ENCODE measurements at regions not wholly inside any gene's neighbourhood (a gene's known extent, or its start where the extent isn't known, plus 50 kb on each side); places are given as distances from the start of the nearest gene placed in this dataset.

GRCh38 chr3:145952536-145952935 lies 208.4 kb downstream of the PLOD2 start:
- H3K4me3 Mint-ChIP-seq: no peak overlapping the region
- intact Hi-C loops (cut with micrococcal nuclease): no loop called here
- DNase-seq (ENCODE audit: low spot score): no peak
- no peaks in the 10 kb centered on the region for H3K9me3 Mint-ChIP-seq
- H3K27ac Mint-ChIP-seq: no peak overlapping the region
- no peaks in the 10 kb centered on the region for H3K4me1 Mint-ChIP-seq (ENCODE audit: low read depth)
- no peaks in the 10 kb centered on the region for H3K36me3 Mint-ChIP-seq (ENCODE audit: low read depth)
- no peaks in the 10 kb centered on the region for H3K27me3 Mint-ChIP-seq (ENCODE audit: insufficient read depth)

DNA sequence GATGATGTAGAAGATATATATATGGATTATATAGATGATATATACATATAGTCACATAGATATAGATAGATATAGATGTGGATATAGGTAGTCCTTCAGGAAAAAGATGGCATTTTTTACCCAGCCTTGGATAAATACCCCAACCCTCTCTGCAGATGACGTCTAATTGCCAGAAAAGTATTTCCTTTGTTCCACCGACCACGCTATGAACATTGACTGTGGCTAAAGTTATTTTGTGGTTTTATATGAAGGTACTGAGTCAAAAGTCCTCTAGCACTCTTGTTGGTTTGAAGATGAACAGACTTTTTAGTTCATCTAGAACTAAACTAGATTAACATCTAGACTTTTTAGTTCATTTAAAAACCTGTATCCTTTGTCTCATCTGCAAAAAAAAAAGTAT lies 207.7 kb downstream of the PLOD2 start:
- Mint-ChIP-seq H3K9me3 (no peaks in the 10 kb centered on the region), H3K4me3 (no peak overlapping the region), H3K27ac (no peak overlapping the region), H3K36me3 (ENCODE audit: low read depth) (no peaks in the 10 kb centered on the region), H3K4me1 (ENCODE audit: low read depth) (no peaks in the 10 kb centered on the region), H3K27me3 (ENCODE audit: insufficient read depth) (no peaks in the 10 kb centered on the region)
- intact Hi-C loops (cut with micrococcal nuclease): no loop called here
- DNase-seq (ENCODE audit: low spot score): no peak

DNA sequence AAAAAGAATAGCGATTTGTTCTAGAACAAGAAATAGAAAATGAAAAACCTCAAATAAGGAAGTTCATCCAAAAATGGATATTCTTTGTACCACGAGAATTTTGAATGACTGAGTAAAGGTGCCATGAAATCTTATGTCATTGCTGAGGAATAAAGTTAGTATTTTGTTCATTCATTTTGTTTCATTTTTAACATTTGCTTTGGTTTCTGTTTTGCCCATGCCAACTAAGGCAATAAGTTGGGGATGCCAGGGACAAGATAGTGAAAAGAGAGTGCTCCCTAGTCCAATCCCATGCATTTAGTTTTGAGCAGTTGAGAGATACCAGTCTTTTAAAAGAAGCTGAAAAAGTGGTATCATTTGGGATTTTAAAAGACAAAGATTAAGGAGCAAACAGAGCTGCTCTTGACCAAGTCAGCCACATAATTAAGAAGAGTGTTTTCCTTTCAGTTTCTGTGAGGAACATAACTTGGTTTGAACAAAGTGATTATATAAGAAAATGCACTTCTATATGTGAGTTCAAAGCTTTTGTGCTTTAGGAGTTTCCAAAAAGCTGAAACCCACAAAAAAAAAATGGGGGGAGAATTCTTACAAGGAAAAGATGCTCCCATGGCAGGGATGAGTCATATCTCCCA lies 201.4 kb downstream of the PLOD2 start:
- H3K27me3 Mint-ChIP-seq (ENCODE audit: insufficient read depth): no peaks in the 10 kb centered on the region
- no peaks in the 10 kb centered on the region for H3K9me3 Mint-ChIP-seq
- H3K4me1 Mint-ChIP-seq (ENCODE audit: low read depth): no peaks in the 10 kb centered on the region
- H3K36me3 Mint-ChIP-seq (ENCODE audit: low read depth): no peaks in the 10 kb centered on the region
- no peak for DNase-seq (ENCODE audit: low spot score)
- H3K27ac Mint-ChIP-seq: no peak overlapping the region
- H3K4me3 Mint-ChIP-seq: no peak overlapping the region
- intact Hi-C loops (cut with micrococcal nuclease): no loop called here

GRCh38 chr3:145963111-145963510 lies 197.9 kb downstream of the PLOD2 start:
- Mint-ChIP-seq H3K9me3 (no peaks in the 10 kb centered on the region), H3K4me3 (no peak overlapping the region), H3K27ac (no peak overlapping the region), H3K27me3 (ENCODE audit: insufficient read depth) (no peaks in the 10 kb centered on the region), H3K4me1 (ENCODE audit: low read depth) (no peaks in the 10 kb centered on the region), H3K36me3 (ENCODE audit: low read depth) (no peaks in the 10 kb centered on the region)
- no peak for DNase-seq (ENCODE audit: low spot score)
- intact Hi-C loops (cut with micrococcal nuclease): no loop called here

DNA sequence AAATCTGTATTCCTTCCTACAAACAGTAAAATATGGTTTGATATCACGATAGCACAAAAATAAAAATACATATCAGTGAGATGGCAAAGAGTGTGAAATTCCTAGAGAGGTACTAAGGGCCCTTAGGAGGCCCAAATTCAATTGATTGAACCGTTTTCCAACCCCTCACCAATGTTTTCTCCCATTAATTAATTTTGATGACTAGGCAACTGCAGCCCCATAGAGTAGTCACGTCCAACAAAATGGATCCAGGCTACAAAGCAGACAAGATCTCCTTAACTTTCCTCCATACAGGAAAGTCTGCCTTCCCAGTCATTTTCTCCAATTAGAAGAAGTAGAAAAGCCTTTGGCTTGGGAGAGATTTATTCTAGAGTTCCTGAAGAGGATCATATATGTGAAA lies 193.9 kb downstream of the PLOD2 start:
- H3K27me3 Mint-ChIP-seq (ENCODE audit: insufficient read depth): no peaks in the 10 kb centered on the region
- no peak for DNase-seq (ENCODE audit: low spot score)
- H3K9me3 Mint-ChIP-seq: no peaks in the 10 kb centered on the region
- no peak overlapping the region for H3K27ac Mint-ChIP-seq
- H3K36me3 Mint-ChIP-seq (ENCODE audit: low read depth): no peaks in the 10 kb centered on the region
- intact Hi-C loops (cut with micrococcal nuclease): no loop called here
- H3K4me3 Mint-ChIP-seq: no peak overlapping the region
- H3K4me1 Mint-ChIP-seq (ENCODE audit: low read depth): no peaks in the 10 kb centered on the region

DNA sequence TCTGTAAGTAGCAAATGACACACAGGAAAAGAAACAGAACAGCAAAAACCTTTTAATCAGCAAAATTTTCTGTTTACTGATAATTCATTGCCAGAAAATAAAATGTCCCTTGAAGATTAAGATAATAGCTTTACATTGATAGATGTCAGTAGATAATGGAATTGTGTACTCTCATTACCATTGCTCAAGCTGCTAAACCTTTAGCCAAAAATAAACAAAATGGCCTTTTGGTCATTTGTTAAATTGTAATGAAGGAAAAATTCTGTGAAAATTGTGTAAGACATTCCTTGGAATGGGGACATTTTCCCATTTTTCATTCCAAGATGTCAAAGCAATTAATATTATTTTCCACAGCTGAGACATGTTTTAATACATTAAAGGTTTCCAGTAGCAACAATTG lies 189.8 kb downstream of the PLOD2 start:
- intact Hi-C loops (cut with micrococcal nuclease): no loop called here
- no peak overlapping the region for H3K27ac Mint-ChIP-seq
- H3K4me3 Mint-ChIP-seq: no peak overlapping the region
- H3K27me3 Mint-ChIP-seq (ENCODE audit: insufficient read depth): no peaks in the 10 kb centered on the region
- no peak for DNase-seq (ENCODE audit: low spot score)
- no peaks in the 10 kb centered on the region for H3K36me3 Mint-ChIP-seq (ENCODE audit: low read depth)
- H3K4me1 Mint-ChIP-seq (ENCODE audit: low read depth): no peaks in the 10 kb centered on the region
- no peaks in the 10 kb centered on the region for H3K9me3 Mint-ChIP-seq

DNA sequence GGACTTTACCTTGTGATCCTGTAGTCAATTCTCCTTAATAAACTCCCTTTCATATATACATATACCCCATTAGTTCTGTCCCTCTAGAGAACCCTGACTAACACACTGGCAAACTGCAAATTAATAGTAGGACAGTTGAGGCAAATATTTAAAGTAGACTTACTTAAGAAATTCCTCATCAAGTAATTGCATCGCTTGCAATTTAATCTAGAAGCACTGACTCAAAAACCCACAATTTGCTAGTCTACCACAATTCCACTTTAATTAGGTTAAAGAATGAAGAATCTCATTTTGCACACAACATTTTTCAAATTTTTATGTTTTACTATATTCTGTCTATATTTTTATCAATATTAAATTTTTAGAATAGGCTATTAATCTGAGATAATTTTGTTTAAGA lies 188.1 kb downstream of the PLOD2 start:
- H3K27me3 Mint-ChIP-seq (ENCODE audit: insufficient read depth): no peaks in the 10 kb centered on the region
- no peaks in the 10 kb centered on the region for H3K9me3 Mint-ChIP-seq
- no peak overlapping the region for H3K4me3 Mint-ChIP-seq
- H3K4me1 Mint-ChIP-seq (ENCODE audit: low read depth): no peaks in the 10 kb centered on the region
- intact Hi-C loops (cut with micrococcal nuclease): no loop called here
- DNase-seq (ENCODE audit: low spot score): no peak
- no peaks in the 10 kb centered on the region for H3K36me3 Mint-ChIP-seq (ENCODE audit: low read depth)
- no peak overlapping the region for H3K27ac Mint-ChIP-seq

GRCh38 chr3:145981056-145981455 lies 179.9 kb downstream of the PLOD2 start:
- no peak for DNase-seq (ENCODE audit: low spot score)
- H3K36me3 Mint-ChIP-seq (ENCODE audit: low read depth): no peaks in the 10 kb centered on the region
- no peaks in the 10 kb centered on the region for H3K4me1 Mint-ChIP-seq (ENCODE audit: low read depth)
- intact Hi-C loops (cut with micrococcal nuclease): no loop called here
- peaks cover 10% of the 10 kb centered on the region for H3K9me3 Mint-ChIP-seq
- no peak overlapping the region for H3K4me3 Mint-ChIP-seq
- H3K27me3 Mint-ChIP-seq (ENCODE audit: insufficient read depth): no peaks in the 10 kb centered on the region
- no peak overlapping the region for H3K27ac Mint-ChIP-seq

DNA sequence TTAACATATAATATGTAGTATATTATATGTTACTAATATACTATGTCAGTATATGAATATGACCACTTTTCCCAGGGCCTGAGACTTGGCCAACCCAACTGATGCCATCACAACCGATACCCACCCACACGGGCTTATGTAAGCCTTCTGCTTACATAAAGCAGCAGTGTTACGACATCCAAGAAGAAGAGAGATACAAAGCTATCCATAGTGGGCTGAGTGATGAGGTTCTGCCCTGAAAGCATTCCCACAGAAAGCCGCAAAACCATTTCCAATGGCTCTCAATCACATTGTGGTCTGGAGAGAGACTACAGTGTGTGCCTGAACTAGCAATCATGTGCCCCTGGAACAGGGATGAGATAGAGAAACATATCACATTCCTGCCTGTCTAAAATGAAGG lies 177.9 kb downstream of the PLOD2 start:
- Mint-ChIP-seq H3K27me3 (ENCODE audit: insufficient read depth) (no peaks in the 10 kb centered on the region), H3K4me1 (ENCODE audit: low read depth) (no peaks in the 10 kb centered on the region), H3K4me3 (no peak overlapping the region), H3K9me3 (peaks cover 10% of the 10 kb centered on the region), H3K36me3 (ENCODE audit: low read depth) (no peaks in the 10 kb centered on the region), H3K27ac (no peak overlapping the region)
- DNase-seq (ENCODE audit: low spot score): no peak
- intact Hi-C loops (cut with micrococcal nuclease): no loop called here
